GM18909 (cell line): ENCODE measurements at regions not wholly inside any gene's neighbourhood (a gene's known extent, or its start where the extent isn't known, plus 50 kb on each side); places are given as distances from the start of the nearest gene placed in this dataset.
"Not testable (repeated sequence)": the region's sequence is repeated elsewhere in the genome, so short reads cannot be mapped to it uniquely, and the experiment has no call there.

ENCODE experiments used
- ATAC-seq: cut with Tn5 transposase; IDR thresholded peaks from one replicate; pipeline ENCODE4 v1.9.1; 2021; ENCODE audit warnings: mild to moderate bottlenecking; ENCODE audit not compliant: unreplicated experiment, poor library complexity

GRCh38 chr15:35215093-35215492 lies 130.0 kb upstream of the NANOGP8 start:
- ATAC-seq: no peak

- no peak for ATAC-seq
These were observed 126.3 kb upstream of the NANOGP8 start for GRCh38 chr15:35211240-35211902.

GRCh38 chr15:35210370-35210769 lies 125.3 kb upstream of the NANOGP8 start:
- no peak for ATAC-seq

DNA sequence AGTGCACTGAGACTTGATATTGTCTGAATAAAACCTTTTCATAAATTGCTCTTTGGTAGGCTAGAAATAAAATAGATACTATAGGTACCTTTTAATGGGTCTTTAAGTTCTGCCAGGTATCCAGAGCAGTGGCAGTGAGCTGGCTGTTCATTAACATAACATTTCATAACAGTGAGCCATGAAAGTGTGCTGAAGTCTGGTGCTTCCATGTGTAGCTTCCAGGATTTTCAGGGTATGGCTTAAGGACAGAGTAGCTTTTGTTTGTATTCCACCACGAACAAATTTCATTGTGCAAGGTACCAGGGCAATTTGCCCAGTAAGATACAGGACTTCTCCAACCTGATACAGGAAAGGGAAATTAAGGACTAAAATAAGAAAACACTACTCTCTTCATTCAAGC lies 124.7 kb upstream of the NANOGP8 start:
- ATAC-seq: no peak

DNA sequence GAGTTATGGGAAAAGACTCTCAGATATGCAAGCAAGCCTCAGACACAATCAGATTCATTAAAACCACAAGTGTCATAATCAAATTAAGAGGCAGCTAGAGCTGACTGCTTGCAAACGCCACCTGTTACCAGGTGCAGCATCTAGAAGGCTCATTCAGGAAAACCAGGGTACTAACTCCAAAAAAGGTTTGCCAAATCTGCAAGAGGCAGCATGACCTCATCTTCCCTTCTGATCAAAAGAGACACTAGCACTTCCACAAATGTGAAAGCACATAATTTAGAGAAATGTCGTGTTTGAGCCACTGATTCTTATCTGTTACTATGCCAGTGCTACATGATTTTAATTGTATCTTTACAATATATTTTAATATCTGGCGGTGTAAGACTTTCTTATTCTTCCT lies 123.3 kb upstream of the NANOGP8 start:
- no peak for ATAC-seq

- no peak for ATAC-seq
These were observed 121.1 kb upstream of the NANOGP8 start for GRCh38 chr15:35206060-35206675.

DNA sequence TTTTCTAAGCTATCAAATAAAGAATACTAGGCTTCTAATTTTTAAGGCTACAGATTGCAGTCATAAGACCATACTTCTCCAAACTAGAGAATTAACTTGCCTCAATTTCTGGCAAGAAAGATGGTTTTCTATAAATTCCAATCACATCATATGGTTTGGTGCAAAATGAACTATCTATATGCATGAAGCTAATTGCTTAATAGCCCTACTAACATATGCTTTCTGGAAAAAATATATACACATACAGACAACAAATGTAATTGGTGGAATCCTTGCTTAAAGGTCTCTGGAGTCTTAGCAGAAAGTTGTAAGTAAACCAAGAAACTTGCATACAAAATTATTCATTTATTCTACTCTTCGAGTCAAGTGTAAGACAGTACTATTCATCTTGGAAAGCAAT lies 113.1 kb upstream of the NANOGP8 start:
- ATAC-seq: no peak

GRCh38 chr15:35197754-35198153 lies 112.7 kb upstream of the NANOGP8 start:
- no peak for ATAC-seq

DNA sequence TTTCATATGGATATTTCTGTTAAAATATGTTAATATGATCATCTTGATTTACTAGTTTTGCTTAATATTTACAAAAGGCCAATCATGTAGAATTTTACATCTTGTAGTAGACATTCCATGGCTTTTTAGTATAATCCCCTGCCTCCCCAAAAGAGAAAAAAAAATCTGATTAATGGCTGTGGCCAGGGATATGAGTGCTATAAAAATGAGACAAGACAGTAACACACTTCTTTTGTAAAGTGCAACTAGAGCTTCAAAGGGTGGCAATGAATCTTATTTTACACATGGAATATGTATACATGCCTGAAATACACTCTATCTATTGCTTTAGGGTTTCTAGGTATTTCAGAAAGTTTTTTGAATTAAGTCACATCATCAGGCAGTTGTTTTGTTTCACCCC lies 112.2 kb upstream of the NANOGP8 start:
- ATAC-seq: no peak

- ATAC-seq: no peak
These were observed 111.2 kb upstream of the NANOGP8 start for GRCh38 chr15:35196273-35196672.

GRCh38 chr15:35195649-35196048 lies 110.6 kb upstream of the NANOGP8 start:
- no peak for ATAC-seq

- ATAC-seq: no peak
These were observed 109.9 kb upstream of the NANOGP8 start for GRCh38 chr15:35195031-35195430.

DNA sequence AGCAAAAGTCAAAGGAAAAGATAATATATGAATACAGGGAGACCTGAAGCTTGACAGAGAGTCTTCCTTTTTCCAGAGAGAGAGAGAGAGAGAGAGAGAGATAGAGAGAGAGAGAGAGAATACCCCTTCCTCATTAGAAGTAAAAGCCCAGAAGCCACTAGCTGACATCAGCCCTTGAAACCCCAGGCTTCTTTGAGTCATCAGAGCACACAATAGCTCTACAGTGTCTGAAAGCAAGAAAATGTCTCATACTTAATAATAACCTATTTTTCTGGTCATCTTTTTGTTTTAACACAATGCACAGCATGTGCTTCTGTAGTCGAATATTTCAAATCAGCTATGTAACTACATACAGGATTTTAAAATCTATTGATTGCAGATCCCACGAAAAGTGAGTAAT lies 109.2 kb upstream of the NANOGP8 start:
- ATAC-seq: no peak

GRCh38 chr15:35191783-35192182 lies 106.7 kb upstream of the NANOGP8 start:
- no peak for ATAC-seq

DNA sequence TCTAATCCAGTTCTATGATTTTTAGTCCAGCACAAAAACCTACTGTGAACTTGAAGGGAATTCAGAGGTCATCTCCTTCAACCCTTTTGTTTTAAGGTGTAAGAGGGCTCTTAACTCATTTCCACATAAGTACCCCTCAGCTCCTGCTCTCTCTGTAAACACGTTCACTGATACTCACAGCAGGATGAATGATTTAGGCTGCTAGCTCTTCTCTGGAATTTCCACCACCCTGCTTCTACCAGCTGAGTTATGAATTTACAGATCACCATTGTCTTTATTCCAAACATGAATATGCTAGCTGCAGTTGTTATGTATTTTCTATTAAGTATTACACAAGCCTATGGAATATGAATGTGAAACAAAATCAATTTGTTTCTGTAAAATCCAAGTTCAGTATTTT lies 101.3 kb upstream of the NANOGP8 start:
- ATAC-seq: no peak

DNA sequence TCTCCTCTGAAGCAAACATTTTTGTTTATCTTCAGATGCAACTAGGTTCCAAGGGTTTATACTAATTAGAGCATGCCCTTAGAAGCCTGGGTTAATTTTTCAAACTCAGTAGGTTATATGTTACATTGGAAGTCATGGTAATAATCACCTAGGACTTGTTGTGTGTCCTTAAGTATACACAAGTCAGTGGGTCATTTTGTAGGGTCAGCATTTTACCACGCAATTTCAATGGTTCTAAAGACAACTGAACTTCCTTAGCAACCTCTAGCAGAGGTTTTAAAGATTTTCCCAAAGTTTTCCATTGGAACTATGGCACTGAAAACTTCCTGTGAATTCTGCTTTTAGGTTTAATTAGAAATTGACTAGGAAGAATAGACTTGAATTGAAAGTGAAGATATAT lies 99.6 kb upstream of the NANOGP8 start:
- no peak for ATAC-seq

- peak; percentile 89 for ATAC-seq
These were observed 97.9 kb upstream of the NANOGP8 start for GRCh38 chr15:35182841-35183479.

GRCh38 chr15:35181538-35181937 lies 96.4 kb upstream of the NANOGP8 start:
- ATAC-seq: peak; percentile 75

GRCh38 chr15:35179739-35180138 lies 94.6 kb upstream of the NANOGP8 start:
- ATAC-seq: no peak

DNA sequence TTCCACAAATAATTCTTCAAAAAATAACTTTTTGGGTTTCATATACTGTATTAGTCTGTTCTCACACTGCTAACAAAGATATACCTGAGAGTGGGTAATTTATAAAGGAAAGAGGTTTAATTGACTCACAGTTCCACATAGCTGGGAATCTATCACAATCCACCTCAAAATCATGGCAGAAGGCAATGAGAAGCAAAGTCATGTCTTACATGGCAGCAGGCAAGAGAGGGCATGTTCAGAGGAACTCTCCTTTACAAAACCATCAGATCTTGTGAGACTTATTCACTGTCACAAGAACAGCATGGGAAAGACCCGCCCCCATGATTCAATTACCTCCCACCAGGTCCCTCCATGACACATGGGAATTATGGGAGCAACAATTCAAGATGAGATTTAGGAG lies 93.1 kb upstream of the NANOGP8 start:
- not testable (repeated sequence) for ATAC-seq

- ATAC-seq: no peak
These were observed 89.9 kb upstream of the NANOGP8 start for GRCh38 chr15:35174948-35175347.
